ENCODE measurements at regions not wholly inside any gene's neighbourhood (a gene's known extent, or its start where the extent isn't known, plus 50 kb on each side); places are given as distances from the start of the nearest gene placed in this dataset.

GRCh38 chr1:106897976-106898375 is 158.5 kb upstream of the PRMT6 start:
- TF ChIP-seq, protein P1, sequence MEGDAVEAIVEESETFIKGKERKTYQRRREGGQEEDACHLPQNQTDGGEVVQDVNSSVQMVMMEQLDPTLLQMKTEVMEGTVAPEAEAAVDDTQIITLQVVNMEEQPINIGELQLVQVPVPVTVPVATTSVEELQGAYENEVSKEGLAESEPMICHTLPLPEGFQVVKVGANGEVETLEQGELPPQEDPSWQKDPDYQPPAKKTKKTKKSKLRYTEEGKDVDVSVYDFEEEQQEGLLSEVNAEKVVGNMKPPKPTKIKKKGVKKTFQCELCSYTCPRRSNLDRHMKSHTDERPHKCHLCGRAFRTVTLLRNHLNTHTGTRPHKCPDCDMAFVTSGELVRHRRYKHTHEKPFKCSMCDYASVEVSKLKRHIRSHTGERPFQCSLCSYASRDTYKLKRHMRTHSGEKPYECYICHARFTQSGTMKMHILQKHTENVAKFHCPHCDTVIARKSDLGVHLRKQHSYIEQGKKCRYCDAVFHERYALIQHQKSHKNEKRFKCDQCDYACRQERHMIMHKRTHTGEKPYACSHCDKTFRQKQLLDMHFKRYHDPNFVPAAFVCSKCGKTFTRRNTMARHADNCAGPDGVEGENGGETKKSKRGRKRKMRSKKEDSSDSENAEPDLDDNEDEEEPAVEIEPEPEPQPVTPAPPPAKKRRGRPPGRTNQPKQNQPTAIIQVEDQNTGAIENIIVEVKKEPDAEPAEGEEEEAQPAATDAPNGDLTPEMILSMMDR (conservative IDR thresholded peaks at IDR 0.05; ENCODE audit: low read length) = no peak
- no peak overlapping the region for H3K4me3 ChIP-seq (ENCODE audit: low read length)
- DNase-seq (ENCODE audit: low read depth) = no peak

GRCh38 chr1:106899644-106900043 is 156.8 kb upstream of the PRMT6 start:
- no peak for DNase-seq (ENCODE audit: low read depth)
- H3K4me3 ChIP-seq (ENCODE audit: low read length) = no peak overlapping the region
- TF ChIP-seq, protein P1 (conservative IDR thresholded peaks at IDR 0.05; ENCODE audit: low read length) = no peak

- DNase-seq (ENCODE audit: low read depth) = no peak
- H3K4me3 ChIP-seq (ENCODE audit: low read length) = no peak overlapping the region
- TF ChIP-seq, protein P1 (conservative IDR thresholded peaks at IDR 0.05; ENCODE audit: low read length) = no peak
Measured at GRCh38 chr1:106907795-106908194, 148.7 kb upstream of the PRMT6 start.

DNA sequence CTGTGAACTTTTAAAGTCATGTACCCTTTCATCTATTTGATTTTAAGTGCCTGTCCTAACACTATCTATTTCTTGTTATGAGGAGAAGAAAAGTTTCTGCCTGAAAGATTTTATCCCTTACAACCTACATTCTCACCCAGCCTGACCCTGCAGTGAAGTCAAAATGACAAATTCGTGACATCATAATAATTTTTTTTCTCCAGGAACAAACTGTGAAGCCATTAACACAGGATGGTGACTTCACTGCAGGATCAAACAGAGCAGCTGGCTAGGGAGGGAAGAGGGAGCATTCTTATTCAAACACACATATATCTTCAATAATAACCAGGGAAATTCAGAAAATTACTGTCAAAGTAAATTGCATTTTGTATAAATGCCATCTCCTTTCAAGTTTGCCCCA is 147.8 kb upstream of the PRMT6 start:
- TF ChIP-seq, protein P1 (conservative IDR thresholded peaks at IDR 0.05; ENCODE audit: low read length) = no peak
- H3K4me3 ChIP-seq (ENCODE audit: low read length) = no peak overlapping the region
- no peak for DNase-seq (ENCODE audit: low read depth)

DNA sequence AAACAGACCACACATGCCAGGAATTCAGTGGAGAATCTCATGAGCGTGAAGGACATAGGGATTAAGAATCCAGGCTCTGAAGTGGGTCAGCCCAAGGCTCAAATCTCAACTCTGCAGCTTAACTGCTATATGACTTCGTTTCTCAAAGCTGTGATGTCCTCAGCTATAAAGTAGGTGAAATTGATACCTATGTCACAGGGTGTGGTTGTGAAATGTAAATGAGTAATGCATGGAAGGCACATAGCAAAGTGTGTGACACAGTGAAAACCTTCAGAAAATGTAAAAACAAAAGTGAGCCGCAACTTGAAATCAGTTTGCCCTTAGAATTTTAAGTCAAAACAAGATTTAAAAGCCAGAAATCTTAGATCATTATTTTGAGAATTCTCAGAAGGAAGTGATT is 145.7 kb upstream of the PRMT6 start:
- DNase-seq (ENCODE audit: low read depth) = no peak
- TF ChIP-seq, protein P1 (conservative IDR thresholded peaks at IDR 0.05; ENCODE audit: low read length) = no peak
- no peak overlapping the region for H3K4me3 ChIP-seq (ENCODE audit: low read length)

DNA sequence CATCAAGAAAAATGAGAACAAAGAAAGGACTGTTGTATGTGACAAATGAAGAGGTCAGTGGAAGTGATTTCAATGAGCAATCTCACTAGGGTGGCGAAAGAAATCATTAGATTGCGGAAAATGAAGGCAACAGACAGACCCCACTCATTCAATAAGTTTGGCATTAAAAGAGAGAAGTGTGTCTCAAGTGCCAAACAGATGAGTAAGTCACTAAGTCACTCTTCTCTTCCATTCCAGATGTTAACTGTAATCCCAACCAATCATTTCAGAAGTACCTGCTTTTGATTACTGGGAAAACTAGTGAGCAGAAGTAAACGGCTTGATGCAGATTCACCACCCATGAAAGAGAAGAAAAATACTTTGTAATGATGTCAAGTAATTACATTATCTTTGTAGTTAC is 144.3 kb upstream of the PRMT6 start:
- TF ChIP-seq, protein P1 (conservative IDR thresholded peaks at IDR 0.05; ENCODE audit: low read length) = no peak
- no peak overlapping the region for H3K4me3 ChIP-seq (ENCODE audit: low read length)
- peak; percentile 17 for DNase-seq (ENCODE audit: low read depth)

GRCh38 chr1:106921186-106921585 is 135.3 kb upstream of the PRMT6 start:
- TF ChIP-seq, protein P1 (conservative IDR thresholded peaks at IDR 0.05; ENCODE audit: low read length) = no peak
- DNase-seq (ENCODE audit: low read depth) = no peak
- H3K4me3 ChIP-seq (ENCODE audit: low read length) = no peak overlapping the region
